H1 (cell line): ENCODE measurements at regions not wholly inside any gene's neighbourhood (a gene's known extent, or its start where the extent isn't known, plus 50 kb on each side); places are given as distances from the start of the nearest gene placed in this dataset.

Experiments
- CTCF ChIA-PET: fragments of 300-600 bp; sonication (Branson Sonifier 250); formaldehyde crosslinking; loops from one replicate; lab custom pipeline; 2021; ENCODE audit not compliant: partially characterized antibody; lab: Charles Lee
- POLR2A ChIA-PET: fragments of 300-600 bp; sonication (Branson Sonifier 250); formaldehyde crosslinking; loops from one replicate; lab custom pipeline; 2021; ENCODE audit warnings: inconsistent platforms; ENCODE audit not compliant: partially characterized antibody; lab: Charles Lee
- DNase-seq, 2 experiments: peaks; one replicate each; pipeline versions ENCODE4 v3.0.0 to v3.0.0-alpha.2; 2010 to 2022; ENCODE audit warnings: low spot score in 2 of 2, low read depth in 1 of 2, mixed read lengths in 1 of 2
- FAIRE-seq: peaks from 2 replicates; lab custom pipeline; 2011; peaks lifted over from hg19 to GRCh38; lab: Jason Lieb, UNC
- H2AFZ ChIP-seq: 2 replicates; pipeline ENCODE4 v1.8.1; 2012; ENCODE audit warnings: low read length, inconsistent platforms
- H2AK5ac ChIP-seq: 2 replicates; pipeline ENCODE4 v1.6.1; 2013; ENCODE audit warnings: low read depth, low read length
- H2BK120ac ChIP-seq: replicated peaks from 2 replicates; pipeline ENCODE3; 2013; ENCODE audit warnings: low read depth, low read length, inconsistent platforms
- H2BK12ac ChIP-seq: 2 replicates; pipeline ENCODE4 v1.6.1; 2013; ENCODE audit warnings: low read depth, low read length
- H2BK15ac ChIP-seq: 2 replicates; pipeline ENCODE4 v1.6.1; 2013; ENCODE audit warnings: low read length
- H2BK20ac ChIP-seq: 2 replicates; pipeline ENCODE4 v1.6.1; 2013; ENCODE audit warnings: low read length
- H2BK5ac ChIP-seq: 2 replicates; pipeline ENCODE4 v1.6.1; 2013; ENCODE audit warnings: low read depth, low read length
- H3K14ac ChIP-seq: 2 replicates; pipeline ENCODE4 v1.6.1; 2013; ENCODE audit warnings: inconsistent platforms; ENCODE audit not compliant: insufficient read length
- H3K18ac ChIP-seq: 2 replicates; pipeline ENCODE4 v1.6.1; 2013; ENCODE audit warnings: low read length; ENCODE audit errors: extremely low read depth
- H3K23ac ChIP-seq: 2 replicates; pipeline ENCODE4 v1.6.1; 2013; ENCODE audit warnings: inconsistent platforms; ENCODE audit not compliant: insufficient read length
- H3K23me2 ChIP-seq: 2 replicates; pipeline ENCODE4 v1.6.1; 2013; ENCODE audit warnings: low read depth, low read length
- H3K27ac ChIP-seq: 2 replicates; pipeline ENCODE4 v1.6.1; 2011; ENCODE audit warnings: low read depth, low read length, inconsistent platforms
- H3K27me3 ChIP-seq, 4 experiments: replicated peaks in 1 of 4; 1 replicate in 1 of 4; 2 replicates in 3 of 4; pipeline versions ENCODE4 v1.6.1 to v1.8.1; 2011 to 2013; ENCODE audit warnings: low read length in 3 of 4, mild to moderate bottlenecking in 3 of 4, inconsistent platforms in 2 of 4, mixed read lengths in 2 of 4, moderate library complexity in 1 of 4; ENCODE audit not compliant: control insufficient read depth in 3 of 4, insufficient read depth in 3 of 4; ENCODE audit errors: extremely low read depth in 1 of 4
- H3K36me3 ChIP-seq, 4 experiments: 2 replicates each; pipeline versions ENCODE4 v1.6.1 to v1.8.1; 2011 to 2013; ENCODE audit warnings: mild to moderate bottlenecking in 4 of 4, low read length in 3 of 4, moderate library complexity in 2 of 4, control low read depth in 1 of 4, inconsistent platforms in 1 of 4; ENCODE audit not compliant: insufficient read depth in 4 of 4, control insufficient read depth in 2 of 4
- H3K4ac ChIP-seq: replicated peaks from 2 replicates; pipeline ENCODE3; 2013; ENCODE audit warnings: low read length, low read depth, mixed read lengths, inconsistent platforms; ENCODE audit not compliant: insufficient read length
- H3K4me1 ChIP-seq, 4 experiments: replicated peaks in 1 of 4; 1 replicate in 1 of 4; 2 replicates in 3 of 4; pipeline versions ENCODE4 v1.6.1 to v1.8.1; 2011 to 2013; ENCODE audit warnings: low read length in 3 of 4, inconsistent platforms in 2 of 4, mixed read lengths in 1 of 4; ENCODE audit not compliant: insufficient read depth in 4 of 4, control insufficient read depth in 3 of 4
- H3K4me2 ChIP-seq, 2 experiments: 2 replicates each; pipeline versions ENCODE4 v1.6.1 to v1.8.1; 2011 to 2013; ENCODE audit warnings: low read depth in 2 of 2, low read length in 2 of 2, control low read depth in 1 of 2, inconsistent platforms in 1 of 2, mild to moderate bottlenecking in 1 of 2; ENCODE audit not compliant: insufficient read depth in 1 of 2
- H3K4me3 ChIP-seq, 4 experiments: fragments of 200-600, 300-600 bp in 1 of 4; sonication (generic), shearing (Covaris generic), sonication (Bioruptor Twin) in 1 of 4; 2 replicates each; pipeline versions ENCODE4 v1.5.1 to v1.8.1; 2011 to 2016; ENCODE audit warnings: low read length in 4 of 4, low read depth in 3 of 4, control low read depth in 2 of 4, inconsistent platforms in 2 of 4, mild to moderate bottlenecking in 2 of 4, mixed read lengths in 1 of 4, moderate library complexity in 1 of 4; ENCODE audit not compliant: insufficient read depth in 2 of 4; ENCODE audit errors: extremely low read depth in 1 of 4
- H3K56ac ChIP-seq: replicated peaks from 2 replicates; pipeline ENCODE3; 2013; ENCODE audit warnings: low read depth, mild to moderate bottlenecking, mixed read lengths, low read length, inconsistent platforms; ENCODE audit not compliant: insufficient read length
- H3K79me1 ChIP-seq: 2 replicates; pipeline ENCODE4 v1.6.1; 2013; ENCODE audit warnings: low read depth, low read length, control low read depth
- H3K79me2 ChIP-seq, 2 experiments: 2 replicates each; pipeline versions ENCODE4 v1.6.1 to v1.8.1; 2012 to 2013; ENCODE audit warnings: low read length in 2 of 2, mild to moderate bottlenecking in 2 of 2, inconsistent platforms in 1 of 2; ENCODE audit not compliant: insufficient read depth in 2 of 2, control insufficient read depth in 1 of 2
- H3K9ac ChIP-seq, 4 experiments: replicated peaks in 1 of 4; 1 replicate in 1 of 4; 2 replicates in 3 of 4; pipeline versions ENCODE4 v1.6.1 to v1.8.1; 2011 to 2013; ENCODE audit warnings: low read depth in 3 of 4, low read length in 3 of 4, control low read depth in 2 of 4, mild to moderate bottlenecking in 2 of 4, moderate library complexity in 2 of 4, inconsistent platforms in 1 of 4; ENCODE audit errors: extremely low read depth in 1 of 4
- H3K9me3 ChIP-seq, 2 experiments: 2 replicates each; pipeline versions ENCODE4 v1.6.1 to v1.8.1; 2012 to 2013; ENCODE audit warnings: mild to moderate bottlenecking in 2 of 2, moderate library complexity in 2 of 2, control low read depth in 1 of 2, inconsistent platforms in 1 of 2, low read depth in 1 of 2, low read length in 1 of 2, mixed read lengths in 1 of 2; ENCODE audit not compliant: insufficient read depth in 2 of 2
- H4K20me1 ChIP-seq, 2 experiments: replicated peaks in 1 of 2; 2 replicates each; pipeline versions ENCODE3 to v1.8.1; 2011 to 2013; ENCODE audit warnings: inconsistent platforms in 2 of 2, low read length in 2 of 2, mild to moderate bottlenecking in 1 of 2; ENCODE audit not compliant: insufficient read depth in 2 of 2, control insufficient read depth in 1 of 2
- H4K5ac ChIP-seq: 2 replicates; pipeline ENCODE4 v1.6.1; 2013; ENCODE audit warnings: low read length, low read depth, mixed read lengths, inconsistent platforms; ENCODE audit not compliant: insufficient read length
- H4K8ac ChIP-seq: 2 replicates; pipeline ENCODE4 v1.8.0; 2013; ENCODE audit warnings: mild to moderate bottlenecking, moderate library complexity, low read length, inconsistent platforms; ENCODE audit not compliant: insufficient read depth; ENCODE audit errors: extremely low read depth
- H4K91ac ChIP-seq: replicated peaks from 2 replicates; pipeline ENCODE3; 2013; ENCODE audit warnings: low read length, mixed read lengths, inconsistent platforms; ENCODE audit not compliant: insufficient read length
- NANOG ChIP-seq: IDR thresholded peaks from 2 replicates; pipeline ENCODE4 v1.6.1; 2011; ENCODE audit warnings: low read length, low read depth, mild to moderate bottlenecking, inconsistent platforms; ENCODE audit not compliant: insufficient read depth, poor library complexity, severe bottlenecking
- SIRT6 ChIP-seq: IDR thresholded peaks from one replicate; pipeline ENCODE4 v1.7.1; 2012; ENCODE audit warnings: low read length, inconsistent platforms
- SIX5 ChIP-seq: IDR thresholded peaks from 2 replicates; pipeline ENCODE4 v1.6.1; 2011; ENCODE audit warnings: mild to moderate bottlenecking, low read depth, low read length
- TEAD4 ChIP-seq: IDR thresholded peaks from 2 replicates; pipeline ENCODE4 v1.6.1; 2012; ENCODE audit warnings: low read depth, low read length, inconsistent platforms, mixed read lengths
- WGBS, 2 experiments: shearing (Covaris generic) in 1 of 2; methylation state at CpG; one replicate each; pipeline versions ENCODE4 v1.1.6 to v1.1.7; 2013 to 2015; ENCODE audit warnings: low lambda C conversion rate in 2 of 2, mixed read lengths in 2 of 2, inconsistent platforms in 1 of 2, low coverage in 1 of 2, missing lambda C conversion rate in 1 of 2; ENCODE audit not compliant: insufficient replicate concordance in 2 of 2, insufficient coverage in 1 of 2, insufficient read length in 1 of 2; ENCODE audit errors: extremely low coverage in 1 of 2, missing lambda C conversion rate in 1 of 2; 5-methylcytosine and 5-hydroxymethylcytosine counted together

DNA sequence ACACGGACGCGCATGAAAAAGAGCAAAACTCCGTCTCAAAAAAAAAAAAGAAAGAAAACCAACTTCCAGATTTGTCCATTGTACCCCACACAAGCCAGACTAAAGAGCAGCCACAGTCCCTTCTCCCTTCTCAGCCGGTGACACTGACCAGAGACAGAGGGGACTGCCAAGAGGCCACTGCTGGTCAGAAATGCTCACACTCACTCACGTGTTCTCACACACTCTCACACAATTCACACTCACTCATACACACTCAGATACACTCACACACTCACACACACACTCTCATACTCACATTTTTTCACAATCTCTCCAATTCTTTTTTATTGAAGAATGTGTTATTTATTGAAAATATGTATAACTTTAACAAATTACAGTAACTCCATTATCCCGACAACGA is 90.8 kb upstream of the RAB4A start:
- H3K23me2 ChIP-seq: no peaks in the 10 kb centered on the region
- no peak overlapping the region for H3K4me2 ChIP-seq
- peak overlapping the region; percentile 100; the same call in 1 of the 2 replicates for H2BK12ac ChIP-seq
- no peak overlapping the region for H2BK15ac ChIP-seq
- H4K91ac ChIP-seq: peak overlapping the region; percentile 45
- H3K79me2 ChIP-seq: peaks cover 0 to 3% of the 10 kb centered on the region in 2 experiments; a peak in 1 of 4 replicates
- H3K14ac ChIP-seq: no peak overlapping the region
- no peaks in the 10 kb centered on the region for H3K9me3 ChIP-seq
- H3K18ac ChIP-seq: no peak overlapping the region
- DNase-seq (no peak), FAIRE-seq (no peak)
- H4K5ac ChIP-seq: no peak overlapping the region
- H3K27me3 ChIP-seq: no peaks in the 10 kb centered on the region
- H2BK5ac ChIP-seq: peak overlapping the region; percentile 98; the same call in 1 of the 2 replicates
- H3K23ac ChIP-seq: no peak overlapping the region
- H2BK20ac ChIP-seq: peak overlapping the region; percentile 98; the same call in 1 of the 2 replicates
- H2BK120ac ChIP-seq: no peak overlapping the region
- H3K36me3 ChIP-seq: no peaks in the 10 kb centered on the region
- no peak overlapping the region for H4K8ac ChIP-seq
- H3K9ac ChIP-seq: no peak overlapping the region
- no peak overlapping the region for H3K4me3 ChIP-seq
- POLR2A ChIA-PET: no interaction called here
- H2AK5ac ChIP-seq: peak overlapping the region; percentile 98
- H3K27ac ChIP-seq: no peak overlapping the region
- H3K79me1 ChIP-seq: no peaks in the 10 kb centered on the region
- CTCF ChIA-PET: no interaction called here
- WGBS, 2 experiments: 87% methylated on average over 4 of the region's 8 CpGs; no CpG with 5 or more reads in 1 of the 2 experiments
- no peaks in the 10 kb centered on the region for H3K4me1 ChIP-seq
- H3K56ac ChIP-seq: no peak overlapping the region
- H2AFZ ChIP-seq: 0 out of 2 replicates have a peak overlapping the region, but pooled peaks have one; percentile 76
- no peaks in the 10 kb centered on the region for H4K20me1 ChIP-seq
- H3K4ac ChIP-seq: peak overlapping the region; percentile 6
- TF ChIP-seq NANOG: no peak
- TF ChIP-seq SIRT6: no peak
- TF ChIP-seq TEAD4: no peak
- TF ChIP-seq SIX5: no peak
